Hematopoietic multipotent progenitor cell (in vitro differentiated cells): ENCODE measurements at regions not wholly inside any gene's neighbourhood (a gene's known extent, or its start where the extent isn't known, plus 50 kb on each side); places are given as distances from the start of the nearest gene placed in this dataset.
"Not testable (repeated sequence)": the region's sequence is repeated elsewhere in the genome, so short reads cannot be mapped to it uniquely, and the experiment has no call there.

Experiments
- DNase-seq, 3 donors: peaks; one replicate each; pipeline ENCODE4 v3.0.0-alpha.2; 2011 to 2015; ENCODE audit warnings: low read depth in 2 of 3, low spot score in 2 of 3

DNA sequence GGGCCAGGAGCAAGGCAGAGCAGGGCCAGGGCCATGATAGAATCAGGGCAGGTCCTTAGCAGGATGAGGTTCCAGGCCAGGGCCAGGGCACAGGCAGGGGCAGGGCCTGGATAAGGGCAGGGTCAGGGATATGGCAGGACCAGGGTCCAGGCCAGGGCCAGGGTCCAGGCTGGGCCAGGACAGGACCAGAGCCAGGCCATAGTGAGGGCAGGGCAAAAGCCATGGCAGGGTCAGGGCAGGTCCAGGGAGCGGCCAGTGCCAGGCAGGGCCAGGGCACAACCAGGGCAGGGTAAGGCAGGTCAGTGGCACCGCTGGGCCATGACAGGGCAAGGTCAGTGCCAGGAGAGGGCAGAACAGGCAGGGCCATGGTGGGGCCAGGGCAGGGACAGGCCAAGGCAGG, 152.2 kb downstream of the LIPI start:
- DNase-seq = no peak

DNA sequence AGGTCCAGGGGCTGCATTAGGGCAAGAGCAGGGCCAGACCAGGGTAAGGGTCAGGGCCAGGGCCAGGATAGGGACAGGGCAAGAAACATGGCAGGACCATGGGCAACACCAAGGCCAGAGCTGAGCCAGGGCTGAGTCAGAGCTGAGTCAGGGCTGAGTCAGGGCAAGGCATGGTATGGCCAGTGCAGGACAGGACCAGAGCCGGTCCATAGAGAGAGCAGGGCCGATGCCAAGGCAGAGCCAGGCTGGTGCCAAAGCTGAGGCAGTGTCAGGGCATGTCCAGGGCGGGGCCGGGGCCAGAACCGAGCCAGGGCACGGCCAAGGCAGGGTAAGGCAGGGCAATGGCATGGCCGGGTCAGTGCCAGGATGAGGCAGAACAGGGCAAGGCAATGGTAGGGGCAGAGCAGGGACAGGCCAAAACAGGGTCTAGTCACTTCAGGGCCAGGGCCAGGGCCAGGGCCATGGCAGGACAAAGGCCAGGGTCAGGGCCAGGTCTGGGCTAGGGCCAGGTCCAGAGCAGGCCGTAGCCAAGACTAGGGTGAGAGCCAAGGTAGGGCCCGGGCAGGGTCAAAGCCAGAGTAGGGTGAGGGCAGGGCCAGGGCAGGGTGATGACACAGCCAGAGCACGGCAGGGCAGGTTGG, 152.8 kb downstream of the LIPI start:
- not testable (repeated sequence) for DNase-seq

- no peak for DNase-seq
Observed at GRCh38 chr21:14057313-14057712, 153.4 kb downstream of the LIPI start.

DNA sequence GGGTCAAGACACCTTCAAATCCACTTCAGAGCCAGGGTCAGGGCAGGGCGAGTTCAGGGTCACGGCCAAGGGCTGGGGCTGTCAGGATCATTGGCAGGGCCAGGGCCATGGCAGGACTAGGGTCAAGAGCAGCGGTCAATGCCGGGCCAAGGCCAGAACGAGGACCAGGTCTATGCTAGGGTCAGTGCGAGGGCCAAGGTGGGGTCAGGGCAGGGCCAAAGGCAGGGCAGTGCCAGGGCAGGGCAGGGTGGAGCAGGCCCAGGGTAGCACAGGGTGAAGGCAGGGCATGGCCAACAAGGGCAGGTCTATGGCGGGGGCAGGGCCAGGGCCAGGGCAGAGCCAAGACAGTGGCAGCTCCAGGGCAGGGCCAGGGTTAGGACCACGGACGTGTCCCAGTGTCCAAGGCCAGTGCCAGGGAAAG, 154.0 kb downstream of the LIPI start:
- no peak for DNase-seq

GRCh38 chr21:14055746-14056515, 154.8 kb downstream of the LIPI start:
- not testable (repeated sequence) for DNase-seq

DNA sequence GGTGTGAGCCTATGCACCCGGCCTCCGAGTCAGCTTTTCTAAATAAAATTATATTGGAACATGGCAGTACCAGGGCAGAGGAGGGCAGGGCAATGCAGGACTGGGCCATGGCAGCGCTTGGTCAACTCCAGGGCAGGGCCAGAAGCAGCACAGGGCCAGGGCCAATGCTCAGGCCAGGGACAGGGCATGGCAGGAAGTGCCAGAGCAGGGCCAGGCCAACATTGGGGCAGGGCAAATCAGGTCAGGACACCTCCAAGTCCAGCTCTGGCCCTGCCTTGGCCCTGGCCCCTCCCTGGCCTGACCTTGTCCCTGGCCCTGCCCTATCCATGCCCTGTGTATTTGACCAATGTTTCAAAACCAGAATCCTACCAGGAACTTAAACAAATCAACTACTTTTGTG, 156.1 kb downstream of the LIPI start:
- no peak for DNase-seq

- DNase-seq = no peak
Observed at GRCh38 chr21:14050121-14050520, 160.6 kb downstream of the LIPI start.

GRCh38 chr21:14046401-14046800, 164.4 kb downstream of the LIPI start:
- no peak for DNase-seq

DNA sequence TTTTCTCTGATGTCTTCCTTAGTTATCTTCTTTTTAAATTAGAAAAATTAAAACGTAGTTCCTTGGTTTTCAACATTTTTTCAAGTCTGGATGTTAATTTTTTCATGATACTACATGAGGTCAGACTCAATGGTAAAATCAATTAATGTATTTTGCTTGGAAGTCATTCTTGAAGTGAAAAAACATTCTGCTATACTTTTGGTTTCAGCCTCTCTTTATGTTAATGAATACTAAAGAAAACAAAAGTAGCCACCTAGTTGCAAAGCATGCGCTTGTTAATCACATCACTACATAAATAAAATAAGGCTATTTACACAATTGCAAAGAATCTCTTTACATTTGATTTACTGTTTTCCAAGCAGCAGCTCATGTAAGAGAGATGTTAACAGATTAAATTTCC, 170.4 kb downstream of the LIPI start:
- DNase-seq = no peak

DNA sequence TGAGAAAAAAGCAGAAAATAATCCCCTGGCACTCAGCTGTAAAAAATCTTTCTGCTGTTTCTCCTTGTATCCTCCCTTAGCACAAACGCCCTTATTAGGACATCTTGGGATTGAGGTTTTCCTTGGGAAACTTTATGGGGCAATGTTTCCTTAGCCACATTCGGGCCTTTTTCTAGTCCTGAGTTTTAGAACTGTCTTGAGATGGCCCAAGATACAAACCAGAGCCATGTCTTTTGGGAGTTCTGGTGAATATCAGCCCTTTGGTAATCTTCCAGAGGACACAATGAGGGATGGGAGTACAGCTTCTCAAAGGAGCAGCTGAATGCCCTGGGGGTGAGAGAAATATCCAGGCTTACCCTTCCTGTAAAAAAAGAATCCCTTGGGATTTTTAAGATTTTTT, 182.1 kb downstream of the LIPI start:
- DNase-seq = not testable (repeated sequence)

GRCh38 chr21:14027235-14027869, 183.4 kb downstream of the LIPI start:
- peak; percentile 40 to 90 (median 77) for DNase-seq

- DNase-seq = not testable (repeated sequence)
Observed at GRCh38 chr21:14020108-14020507, 190.6 kb downstream of the LIPI start.

GRCh38 chr21:14015841-14016240, 194.9 kb downstream of the LIPI start:
- not testable (repeated sequence) for DNase-seq

DNA sequence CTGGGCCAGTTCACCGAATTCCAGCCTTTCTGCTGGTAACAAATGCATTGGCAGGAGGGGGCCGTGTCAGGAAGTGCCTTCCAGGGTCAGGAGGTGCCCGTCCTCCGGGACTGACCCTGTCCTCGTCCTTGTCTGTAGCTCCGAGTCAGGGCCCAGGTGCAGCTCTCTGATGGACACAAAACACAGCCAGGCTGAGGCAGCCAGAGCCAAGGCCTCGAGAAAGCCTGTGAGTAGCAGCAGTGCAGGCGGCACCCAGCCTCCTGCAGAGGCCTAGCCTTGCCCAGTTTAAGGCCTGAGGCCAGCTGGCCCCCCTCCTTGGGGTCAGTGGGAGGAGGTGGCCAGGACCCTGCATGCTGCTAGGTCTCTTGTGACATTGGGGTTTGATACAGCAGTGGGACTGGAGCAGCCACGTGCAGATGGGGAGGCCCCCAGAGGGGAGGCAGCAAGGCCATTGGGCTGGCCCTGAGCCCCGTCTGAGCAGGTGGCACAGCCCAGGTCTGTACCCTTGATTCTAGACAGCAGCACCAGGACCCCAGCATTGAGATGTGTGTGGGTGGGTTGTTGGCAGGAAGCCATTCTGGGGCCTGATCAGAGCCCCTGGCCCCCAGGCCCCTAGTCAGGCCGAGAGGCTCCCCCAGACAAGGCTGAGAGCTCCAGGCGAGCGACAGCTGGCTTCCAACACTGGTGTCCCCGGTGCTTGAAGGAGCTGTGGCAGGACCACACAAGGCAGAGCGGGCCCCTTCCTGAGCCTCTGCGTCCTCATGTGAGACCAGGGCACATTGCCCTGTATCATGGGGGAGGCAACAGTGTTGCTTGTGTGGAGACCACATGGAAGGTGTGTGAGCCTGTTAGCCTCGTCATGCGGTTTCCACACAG, 196.9 kb downstream of the LIPI start:
- DNase-seq = not testable (repeated sequence)

DNA sequence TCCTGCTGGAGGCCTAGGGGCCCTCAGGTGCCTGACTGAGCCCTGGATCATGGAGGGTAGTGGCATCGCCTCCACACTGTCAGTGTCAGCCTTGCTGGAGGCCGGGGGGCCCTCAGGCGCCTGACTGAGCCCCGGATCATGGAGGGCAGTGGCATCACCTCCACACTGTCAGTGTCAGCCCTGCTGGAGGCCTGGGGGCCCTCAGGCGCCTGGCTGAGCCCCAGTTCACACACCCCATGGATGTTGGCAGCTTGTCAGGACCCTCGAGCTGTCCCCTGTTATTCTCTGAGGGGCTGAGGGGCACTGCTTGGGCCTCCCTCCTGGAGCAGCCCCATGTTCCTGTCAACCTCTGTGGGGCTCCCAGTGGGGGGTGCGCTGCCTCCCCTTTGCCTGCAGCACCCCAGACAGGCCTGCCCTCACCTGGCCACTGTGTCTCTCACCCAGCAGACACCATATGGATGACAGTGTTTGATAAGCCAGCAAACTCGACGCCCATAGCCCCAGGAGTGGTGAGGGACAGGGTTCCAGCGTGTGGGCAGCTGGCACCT, 197.6 kb downstream of the LIPI start:
- DNase-seq = no peak

- DNase-seq = no peak
Observed at GRCh38 chr21:14012409-14012808, 198.3 kb downstream of the LIPI start.

- not testable (repeated sequence) for DNase-seq
Observed at GRCh38 chr21:14011751-14012150, 199.0 kb downstream of the LIPI start.

- DNase-seq = not testable (repeated sequence)
Observed at GRCh38 chr21:14011149-14011548, 199.6 kb downstream of the LIPI start.

GRCh38 chr21:14010729-14011128, 200.0 kb downstream of the LIPI start:
- DNase-seq = no peak

- DNase-seq = not testable (repeated sequence)
Observed at GRCh38 chr21:14009990-14010389, 200.8 kb downstream of the LIPI start.
